Uterus (tissue), 2 donors: ENCODE measurements at regions not wholly inside any gene's neighbourhood (a gene's known extent, or its start where the extent isn't known, plus 50 kb on each side); places are given as distances from the start of the nearest gene placed in this dataset.

Experiments used
- CTCF ChIP-seq, 4 experiments: fragments of 200-600 bp in 2 of 4; fragments of 450-650 bp in 2 of 4; sonication (generic) in 2 of 4; IDR thresholded peaks; one replicate each; pipeline ENCODE4 v1.5.1; 2016 to 2019; ENCODE audit warnings: antibody characterized with exemption in 4 of 4, mild to moderate bottlenecking in 2 of 4, moderate library complexity in 1 of 4
- POLR2A ChIP-seq, 2 donors: fragments of 450-650 bp; IDR thresholded peaks; one replicate each; pipeline ENCODE4 v1.6.1; 2016; ENCODE audit warnings: antibody characterized with exemption in 2 of 2, mild to moderate bottlenecking in 1 of 2, moderate library complexity in 1 of 2

GRCh38 chrX:26845056-26845455 is 618.1 kb downstream of the PPP4R3C start:
- no peak for TF ChIP-seq CTCF (IDR thresholded peaks at IDR 0.05)
- TF ChIP-seq POLR2A (IDR thresholded peaks at IDR 0.05), result no peak
